SK-N-SH treated with all-trans-retinoic acid at 6 μM for 48 hours (cell line): ENCODE measurements at regions not wholly inside any gene's neighbourhood (a gene's known extent, or its start where the extent isn't known, plus 50 kb on each side); places are given as distances from the start of the nearest gene placed in this dataset.

Experiments
- ARNTL ChIP-seq: fragments of 450-650 bp; formaldehyde crosslinking; IDR thresholded peaks from 2 replicates; pipeline ENCODE4 v1.5.0; 2020; ENCODE audit warnings: low read depth, mild to moderate bottlenecking, moderate library complexity, borderline replicate concordance
- CREB5 ChIP-seq: fragments of 250-450 bp; sonication (Bioruptor Pico); IDR thresholded peaks from 2 replicates; pipeline ENCODE4 v1.5.1; 2020; ENCODE audit warnings: low read depth, mild to moderate bottlenecking, moderate library complexity
- CSDC2 ChIP-seq: fragments of 250-450 bp; sonication (Bioruptor Pico); IDR thresholded peaks from 2 replicates; pipeline ENCODE4 v1.5.0; 2020; ENCODE audit warnings: mild to moderate bottlenecking, moderate library complexity
- RARB ChIP-seq: fragments of 250-450 bp; sonication (Bioruptor Pico); IDR thresholded peaks from 2 replicates; pipeline ENCODE4 v1.8.0; 2021; ENCODE audit warnings: mild to moderate bottlenecking, moderate library complexity
- TOX ChIP-seq: fragments of 250-450 bp; sonication (Bioruptor Pico); IDR thresholded peaks from 2 replicates; pipeline ENCODE4 v1.8.0; 2021; ENCODE audit warnings: mild to moderate bottlenecking, moderate library complexity, borderline replicate concordance
- ZFP30 ChIP-seq: fragments of 450-650 bp; formaldehyde crosslinking; IDR thresholded peaks from 2 replicates; pipeline ENCODE4 v1.5.0; 2022; ENCODE audit warnings: mild to moderate bottlenecking, moderate library complexity
- ZNF8 ChIP-seq: fragments of 450-650 bp; formaldehyde crosslinking; IDR thresholded peaks from 2 replicates; pipeline ENCODE4 v1.5.0; 2020; ENCODE audit warnings: mild to moderate bottlenecking, moderate library complexity

GRCh38 chr5:60178101-60178500 is 284.6 kb upstream of the PDE4D start:
- TF ChIP-seq ZNF8 (CRISPR knock-in tag) (no peak), CREB5 (no peak), ARNTL (CRISPR knock-in tag) (no peak), CSDC2 (CRISPR knock-in tag) (no peak), TOX (CRISPR knock-in tag) (no peak), RARB (CRISPR knock-in tag) (no peak), ZFP30 (CRISPR knock-in tag) (no peak)
